Osteocyte (in vitro differentiated cells): ENCODE measurements at regions not wholly inside any gene's neighbourhood (a gene's known extent, or its start where the extent isn't known, plus 50 kb on each side); places are given as distances from the start of the nearest gene placed in this dataset.
"Not testable (repeated sequence)": the region's sequence is repeated elsewhere in the genome, so short reads cannot be mapped to it uniquely, and the experiment has no call there.

Experiments
- DNase-seq: peaks from one replicate; pipeline ENCODE4 v3.0.0; 2021; ENCODE audit warnings: mixed read lengths; ENCODE audit not compliant: unreplicated experiment; ENCODE audit errors: extremely low spot score
- H3K27ac Mint-ChIP-seq: one replicate; pipeline ENCODE4 v1.8.0; 2021; ENCODE audit warnings: mild to moderate bottlenecking, mixed read lengths; ENCODE audit not compliant: unreplicated experiment
- H3K27me3 Mint-ChIP-seq: one replicate; pipeline ENCODE4 v1.8.0; 2021; ENCODE audit warnings: mixed read lengths; ENCODE audit not compliant: unreplicated experiment
- H3K36me3 Mint-ChIP-seq: one replicate; pipeline ENCODE4 v1.8.0; 2021; ENCODE audit warnings: mixed read lengths; ENCODE audit not compliant: unreplicated experiment
- H3K4me1 Mint-ChIP-seq: one replicate; pipeline ENCODE4 v1.8.0; 2021; ENCODE audit warnings: mixed read lengths; ENCODE audit not compliant: unreplicated experiment
- H3K4me3 Mint-ChIP-seq: one replicate; pipeline ENCODE4 v1.8.0; 2021; ENCODE audit warnings: mild to moderate bottlenecking, moderate library complexity, mixed read lengths; ENCODE audit not compliant: unreplicated experiment
- H3K9me3 Mint-ChIP-seq: one replicate; pipeline ENCODE4 v1.8.0; 2021; ENCODE audit warnings: mixed read lengths; ENCODE audit not compliant: unreplicated experiment
- TF ChIP-seq, protein P1 (sequence below): fragments of 200-600 bp; sonication (generic); IDR thresholded peaks from 2 replicates; pipeline ENCODE4 v1.5.0; 2021; ENCODE audit warnings: antibody characterized with exemption, mild to moderate bottlenecking, moderate library complexity

DNA sequence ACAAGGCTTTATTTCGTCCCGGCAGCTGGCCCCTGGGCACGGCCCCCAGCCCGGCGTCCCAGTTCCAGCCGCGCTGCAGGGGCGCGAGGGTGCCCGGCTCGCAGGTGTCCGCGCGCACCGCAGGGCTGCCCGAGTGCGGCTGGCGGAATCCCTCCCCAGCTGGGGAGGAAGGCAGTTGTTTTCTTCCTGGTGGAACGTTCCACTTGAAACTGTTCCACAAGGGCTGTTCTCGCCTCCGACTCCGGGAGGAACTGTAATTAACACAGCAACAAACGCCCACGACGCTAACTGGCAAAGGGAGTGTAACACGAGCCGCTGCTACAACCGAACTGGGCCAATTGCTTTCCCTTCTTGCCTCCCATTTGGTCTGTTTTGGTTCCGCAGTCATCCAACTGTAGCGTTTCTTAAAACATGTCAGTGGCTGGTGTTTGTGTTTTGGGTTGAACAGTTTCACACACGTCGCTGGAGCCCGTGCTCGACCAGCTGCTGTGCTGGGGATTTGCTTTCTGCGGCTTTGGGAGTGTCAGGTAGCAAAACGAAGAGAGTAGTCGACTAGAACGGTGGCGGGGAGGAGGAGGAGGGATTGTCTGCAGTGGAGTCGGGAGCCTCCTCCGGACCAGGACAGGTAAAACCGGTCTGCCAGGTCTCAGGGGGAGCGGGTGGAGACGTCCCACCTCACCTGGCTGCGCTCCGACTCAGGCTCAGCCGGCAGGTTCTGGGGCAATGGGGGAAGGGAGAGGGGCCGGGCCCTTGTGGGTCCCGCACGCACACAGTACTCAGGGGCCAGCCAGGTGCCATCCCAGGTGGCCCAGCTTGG is 131.6 kb upstream of the NIPBL start:
- H3K9me3 Mint-ChIP-seq, result no peaks in the 10 kb centered on the region
- no peaks in the 10 kb centered on the region for H3K36me3 Mint-ChIP-seq
- TF ChIP-seq, protein P1, sequence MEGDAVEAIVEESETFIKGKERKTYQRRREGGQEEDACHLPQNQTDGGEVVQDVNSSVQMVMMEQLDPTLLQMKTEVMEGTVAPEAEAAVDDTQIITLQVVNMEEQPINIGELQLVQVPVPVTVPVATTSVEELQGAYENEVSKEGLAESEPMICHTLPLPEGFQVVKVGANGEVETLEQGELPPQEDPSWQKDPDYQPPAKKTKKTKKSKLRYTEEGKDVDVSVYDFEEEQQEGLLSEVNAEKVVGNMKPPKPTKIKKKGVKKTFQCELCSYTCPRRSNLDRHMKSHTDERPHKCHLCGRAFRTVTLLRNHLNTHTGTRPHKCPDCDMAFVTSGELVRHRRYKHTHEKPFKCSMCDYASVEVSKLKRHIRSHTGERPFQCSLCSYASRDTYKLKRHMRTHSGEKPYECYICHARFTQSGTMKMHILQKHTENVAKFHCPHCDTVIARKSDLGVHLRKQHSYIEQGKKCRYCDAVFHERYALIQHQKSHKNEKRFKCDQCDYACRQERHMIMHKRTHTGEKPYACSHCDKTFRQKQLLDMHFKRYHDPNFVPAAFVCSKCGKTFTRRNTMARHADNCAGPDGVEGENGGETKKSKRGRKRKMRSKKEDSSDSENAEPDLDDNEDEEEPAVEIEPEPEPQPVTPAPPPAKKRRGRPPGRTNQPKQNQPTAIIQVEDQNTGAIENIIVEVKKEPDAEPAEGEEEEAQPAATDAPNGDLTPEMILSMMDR, result no peak
- DNase-seq, result peak; percentile 89
- no peak overlapping the region for H3K27ac Mint-ChIP-seq
- peaks cover 43% of the 10 kb centered on the region for H3K27me3 Mint-ChIP-seq
- peak overlapping the region; percentile 83 for H3K4me3 Mint-ChIP-seq
- H3K4me1 Mint-ChIP-seq, result peaks cover 16% of the 10 kb centered on the region

DNA sequence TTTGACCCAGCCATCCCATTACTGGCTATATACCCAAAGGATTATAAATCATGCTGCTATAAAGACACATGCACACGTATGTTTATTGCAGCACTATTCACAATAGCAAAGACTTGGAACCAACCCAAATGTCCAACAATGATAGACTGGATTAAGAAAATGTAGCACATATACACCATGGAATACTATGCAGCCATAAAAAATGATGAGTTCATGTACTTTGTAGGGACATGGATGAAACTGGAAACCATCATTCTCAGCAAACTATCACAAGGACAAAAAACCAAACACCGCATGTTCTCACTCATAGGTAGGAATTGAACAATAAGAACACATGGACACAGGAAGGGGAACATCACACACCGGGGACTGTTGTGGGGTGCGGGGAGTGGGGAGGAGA is 128.8 kb upstream of the NIPBL start:
- peaks cover 16% of the 10 kb centered on the region for H3K4me1 Mint-ChIP-seq
- not testable (repeated sequence) for H3K36me3 Mint-ChIP-seq, H3K27ac Mint-ChIP-seq, H3K9me3 Mint-ChIP-seq, DNase-seq, H3K4me3 Mint-ChIP-seq
- peaks cover 62% of the 10 kb centered on the region for H3K27me3 Mint-ChIP-seq

DNA sequence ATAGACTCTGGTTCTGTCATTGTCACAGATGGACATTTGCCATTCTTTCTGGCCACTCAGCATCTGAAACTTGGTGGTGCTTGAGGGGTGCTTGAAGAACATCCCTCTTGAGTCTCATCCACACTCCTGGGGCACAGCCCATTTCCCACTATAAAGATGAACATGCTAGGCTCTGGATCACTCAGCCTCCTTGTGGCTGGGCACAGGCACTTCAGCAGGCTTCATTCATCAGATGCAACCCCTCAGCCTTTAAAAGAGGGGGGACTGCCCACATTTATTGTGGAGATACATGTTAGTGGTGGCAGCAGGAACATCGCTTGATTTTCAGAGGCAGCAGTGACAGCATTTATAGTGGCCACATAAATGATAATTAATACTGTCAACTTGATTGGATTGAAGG is 124.7 kb upstream of the NIPBL start:
- TF ChIP-seq, protein P1, result no peak
- H3K36me3 Mint-ChIP-seq, result no peaks in the 10 kb centered on the region
- H3K27ac Mint-ChIP-seq, result no peak overlapping the region
- no peaks in the 10 kb centered on the region for H3K4me1 Mint-ChIP-seq
- no peak overlapping the region for H3K4me3 Mint-ChIP-seq
- peaks cover 68% of the 10 kb centered on the region for H3K27me3 Mint-ChIP-seq
- DNase-seq, result no peak
- no peaks in the 10 kb centered on the region for H3K9me3 Mint-ChIP-seq

DNA sequence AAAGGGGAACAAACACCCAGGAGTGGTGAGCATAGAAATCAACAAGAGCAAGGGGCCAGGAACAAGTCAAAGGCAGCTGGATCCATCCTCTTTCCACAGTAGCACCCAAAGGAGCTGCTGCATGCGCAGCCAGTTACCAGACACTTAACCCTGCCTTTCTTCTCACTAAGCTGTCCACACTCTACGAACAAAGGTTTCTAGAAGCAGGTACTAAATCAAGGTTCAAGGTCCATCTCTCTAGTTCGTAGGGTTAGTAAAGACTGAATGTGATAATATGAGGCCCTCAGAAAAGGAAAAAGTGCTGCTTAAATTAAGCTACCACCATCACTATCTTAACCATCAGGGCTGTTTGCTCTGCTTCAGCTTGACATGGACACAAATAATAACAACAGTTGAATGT is 121.2 kb upstream of the NIPBL start:
- H3K27ac Mint-ChIP-seq, result no peak overlapping the region
- TF ChIP-seq, protein P1, result no peak
- H3K27me3 Mint-ChIP-seq, result peaks cover 53% of the 10 kb centered on the region
- no peaks in the 10 kb centered on the region for H3K9me3 Mint-ChIP-seq
- H3K36me3 Mint-ChIP-seq, result no peaks in the 10 kb centered on the region
- no peak for DNase-seq
- no peak overlapping the region for H3K4me3 Mint-ChIP-seq
- no peaks in the 10 kb centered on the region for H3K4me1 Mint-ChIP-seq

DNA sequence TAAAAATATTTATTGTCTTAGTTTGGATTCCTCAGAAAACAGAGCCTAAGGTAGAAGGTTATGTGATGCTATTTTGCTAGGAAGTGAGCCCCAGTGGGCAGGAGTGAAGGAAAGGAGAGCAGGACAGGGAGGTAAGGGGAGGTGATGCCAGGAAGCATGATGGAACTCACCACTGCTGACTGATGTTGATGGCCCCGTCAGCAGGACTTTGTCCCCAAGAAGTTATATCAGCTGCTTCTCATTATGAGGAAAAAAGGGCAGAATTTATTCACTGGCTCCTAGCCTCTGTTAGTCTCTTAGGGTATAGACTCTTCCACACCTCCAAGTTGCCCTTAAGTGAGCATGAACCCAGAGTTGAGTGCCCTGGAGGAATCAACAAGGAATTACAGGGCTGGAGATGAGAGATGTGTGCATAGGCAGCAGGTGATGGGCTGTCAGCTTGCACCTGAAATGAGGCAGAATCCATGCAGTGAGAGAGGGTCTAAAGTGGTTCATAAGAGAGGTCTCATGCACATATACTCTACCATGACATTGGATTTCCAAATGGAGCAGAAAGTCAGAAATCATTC is 120.6 kb upstream of the NIPBL start:
- no peak for DNase-seq
- Mint-ChIP-seq H3K27me3 (peaks cover 49% of the 10 kb centered on the region), H3K27ac (no peak overlapping the region), H3K4me3 (no peak overlapping the region), H3K36me3 (no peaks in the 10 kb centered on the region), H3K4me1 (no peaks in the 10 kb centered on the region), H3K9me3 (no peaks in the 10 kb centered on the region)
- TF ChIP-seq, protein P1, result no peak
